Endothelial cell (in vitro differentiated cells): ENCODE measurements at regions not wholly inside any gene's neighbourhood (a gene's known extent, or its start where the extent isn't known, plus 50 kb on each side); places are given as distances from the start of the nearest gene placed in this dataset.
"Not testable (repeated sequence)": the region's sequence is repeated elsewhere in the genome, so short reads cannot be mapped to it uniquely, and the experiment has no call there.

Source experiments
- DNase-seq: peaks from one replicate; pipeline ENCODE4 v3.0.0; 2021; ENCODE audit warnings: low spot score
- H3K27ac Mint-ChIP-seq: one replicate; pipeline ENCODE4 v1.8.0; 2021; ENCODE audit warnings: mixed read lengths, inconsistent platforms; ENCODE audit not compliant: unreplicated experiment
- H3K27me3 Mint-ChIP-seq: one replicate; pipeline ENCODE4 v1.8.0; 2021; ENCODE audit warnings: mild to moderate bottlenecking, moderate library complexity, mixed read lengths, inconsistent platforms; ENCODE audit not compliant: unreplicated experiment
- H3K36me3 Mint-ChIP-seq: one replicate; pipeline ENCODE4 v1.8.0; 2021; ENCODE audit warnings: mild to moderate bottlenecking, low read depth, mixed read lengths, inconsistent platforms; ENCODE audit not compliant: unreplicated experiment
- H3K4me1 Mint-ChIP-seq: one replicate; pipeline ENCODE4 v1.8.0; 2021; ENCODE audit warnings: mild to moderate bottlenecking, mixed read lengths, inconsistent platforms; ENCODE audit not compliant: unreplicated experiment
- H3K4me3 Mint-ChIP-seq: one replicate; pipeline ENCODE4 v1.8.0; 2021; ENCODE audit warnings: mild to moderate bottlenecking, mixed read lengths, inconsistent platforms; ENCODE audit not compliant: unreplicated experiment
- H3K9me3 Mint-ChIP-seq: one replicate; pipeline ENCODE4 v1.8.0; 2021; ENCODE audit warnings: mixed read lengths, inconsistent platforms; ENCODE audit not compliant: unreplicated experiment
- TF ChIP-seq, protein P1 (sequence below): fragments of 200-600 bp; sonication (generic); IDR thresholded peaks from one replicate; pipeline ENCODE4 v1.5.0; 2021; ENCODE audit warnings: antibody characterized with exemption; ENCODE audit not compliant: unreplicated experiment

GRCh38 chr21:25489673-25490072, 117.6 kb downstream of the MRPL39 start:
- TF ChIP-seq, protein P1, sequence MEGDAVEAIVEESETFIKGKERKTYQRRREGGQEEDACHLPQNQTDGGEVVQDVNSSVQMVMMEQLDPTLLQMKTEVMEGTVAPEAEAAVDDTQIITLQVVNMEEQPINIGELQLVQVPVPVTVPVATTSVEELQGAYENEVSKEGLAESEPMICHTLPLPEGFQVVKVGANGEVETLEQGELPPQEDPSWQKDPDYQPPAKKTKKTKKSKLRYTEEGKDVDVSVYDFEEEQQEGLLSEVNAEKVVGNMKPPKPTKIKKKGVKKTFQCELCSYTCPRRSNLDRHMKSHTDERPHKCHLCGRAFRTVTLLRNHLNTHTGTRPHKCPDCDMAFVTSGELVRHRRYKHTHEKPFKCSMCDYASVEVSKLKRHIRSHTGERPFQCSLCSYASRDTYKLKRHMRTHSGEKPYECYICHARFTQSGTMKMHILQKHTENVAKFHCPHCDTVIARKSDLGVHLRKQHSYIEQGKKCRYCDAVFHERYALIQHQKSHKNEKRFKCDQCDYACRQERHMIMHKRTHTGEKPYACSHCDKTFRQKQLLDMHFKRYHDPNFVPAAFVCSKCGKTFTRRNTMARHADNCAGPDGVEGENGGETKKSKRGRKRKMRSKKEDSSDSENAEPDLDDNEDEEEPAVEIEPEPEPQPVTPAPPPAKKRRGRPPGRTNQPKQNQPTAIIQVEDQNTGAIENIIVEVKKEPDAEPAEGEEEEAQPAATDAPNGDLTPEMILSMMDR, result no peak
- DNase-seq, result no peak
- Mint-ChIP-seq H3K27me3 (no peaks in the 10 kb centered on the region), H3K9me3 (no peaks in the 10 kb centered on the region), H3K4me1 (no peaks in the 10 kb centered on the region), H3K4me3 (no peak overlapping the region), H3K36me3 (no peaks in the 10 kb centered on the region), H3K27ac (no peak overlapping the region)

- Mint-ChIP-seq H3K27me3 (no peaks in the 10 kb centered on the region), H3K36me3 (no peaks in the 10 kb centered on the region)
Measured at GRCh38 chr21:25487046-25487594, 120.2 kb downstream of the MRPL39 start.

GRCh38 chr21:25485914-25486313, 121.4 kb downstream of the MRPL39 start:
- H3K4me1 Mint-ChIP-seq, result no peaks in the 10 kb centered on the region
- H3K4me3 Mint-ChIP-seq, result no peak overlapping the region
- TF ChIP-seq, protein P1, result no peak
- H3K36me3 Mint-ChIP-seq, result no peaks in the 10 kb centered on the region
- DNase-seq, result no peak
- H3K27me3 Mint-ChIP-seq, result no peaks in the 10 kb centered on the region
- no peak overlapping the region for H3K27ac Mint-ChIP-seq
- no peaks in the 10 kb centered on the region for H3K9me3 Mint-ChIP-seq

More at GRCh38 chr21:25487046-25487594, 120.2 kb downstream of the MRPL39 start:
- no peaks in the 10 kb centered on the region for H3K9me3 Mint-ChIP-seq
- H3K27ac Mint-ChIP-seq, result no peak overlapping the region
- H3K4me3 Mint-ChIP-seq, result no peak overlapping the region
- no peaks in the 10 kb centered on the region for H3K4me1 Mint-ChIP-seq
- TF ChIP-seq, protein P1, result no peak
- no peak for DNase-seq

GRCh38 chr21:25467896-25468295, 139.4 kb downstream of the MRPL39 start:
- Mint-ChIP-seq H3K27ac (no peak overlapping the region), H3K36me3 (peaks cover under 1% of the 10 kb centered on the region), H3K9me3 (peaks cover 1% of the 10 kb centered on the region), H3K4me1 (no peaks in the 10 kb centered on the region), H3K27me3 (no peaks in the 10 kb centered on the region), H3K4me3 (no peak overlapping the region)
- TF ChIP-seq, protein P1, result no peak
- DNase-seq, result no peak

DNA sequence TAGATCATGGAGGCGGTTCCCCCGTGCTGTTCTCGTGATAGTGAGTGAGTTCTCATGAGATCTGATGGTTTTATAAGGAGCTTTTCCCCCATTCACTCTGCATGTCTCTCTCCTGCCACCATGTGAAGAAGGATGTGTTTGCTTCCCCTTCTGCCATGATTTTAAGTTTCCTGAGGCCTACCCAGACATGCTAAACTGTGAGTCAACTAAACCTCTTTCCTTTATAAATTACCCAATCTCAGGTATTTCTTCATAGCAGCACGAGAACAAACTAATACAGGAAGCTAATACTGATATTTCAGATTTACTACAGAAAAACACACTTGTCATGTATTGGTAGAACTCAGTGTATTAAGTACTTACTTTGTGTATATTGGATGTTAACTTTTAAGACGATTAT, 140.2 kb downstream of the MRPL39 start:
- H3K9me3 Mint-ChIP-seq, DNase-seq, H3K27ac Mint-ChIP-seq, H3K4me1 Mint-ChIP-seq, H3K4me3 Mint-ChIP-seq, H3K36me3 Mint-ChIP-seq, H3K27me3 Mint-ChIP-seq: not testable (repeated sequence)
